Thymus (tissue), 11 donors: ENCODE measurements at regions not wholly inside any gene's neighbourhood (a gene's known extent, or its start where the extent isn't known, plus 50 kb on each side); places are given as distances from the start of the nearest gene placed in this dataset.

Experiments
- DNase-seq, 9 donors: peaks; one replicate each; pipeline ENCODE4 v3.0.0-alpha.2; 2013; ENCODE audit warnings: low spot score in 9 of 9, low read depth in 6 of 9, missing footprints in 1 of 9
- H3K27ac ChIP-seq, 2 donors: one replicate each; pipeline ENCODE4 v1.5.1; 2013; ENCODE audit warnings: control low read depth in 1 of 2, low read depth in 1 of 2, low read length in 1 of 2, mild to moderate bottlenecking in 1 of 2, moderate library complexity in 1 of 2
- H3K27me3 ChIP-seq, 2 donors: one replicate each; pipeline ENCODE4 v1.5.1; 2013; ENCODE audit warnings: low read length in 1 of 2; ENCODE audit not compliant: control insufficient read depth in 2 of 2, insufficient read depth in 1 of 2
- H3K36me3 ChIP-seq, 2 donors: one replicate each; pipeline ENCODE4 v1.5.1; 2013; ENCODE audit warnings: low read length in 1 of 2, mild to moderate bottlenecking in 1 of 2, moderate library complexity in 1 of 2; ENCODE audit not compliant: control insufficient read depth in 2 of 2, insufficient read depth in 2 of 2
- H3K4me1 ChIP-seq, 2 donors: one replicate each; pipeline ENCODE4 v1.5.1; 2013; ENCODE audit warnings: low read length in 2 of 2; ENCODE audit not compliant: control insufficient read depth in 2 of 2, insufficient read depth in 2 of 2
- H3K4me3 ChIP-seq, 2 donors: one replicate each; pipeline ENCODE4 v1.5.1; 2013; ENCODE audit warnings: low read length in 2 of 2, control low read depth in 1 of 2, mild to moderate bottlenecking in 1 of 2
- H3K9me3 ChIP-seq, 2 donors: one replicate each; pipeline ENCODE4 v1.5.1; 2013; ENCODE audit warnings: low read length in 1 of 2, mild to moderate bottlenecking in 1 of 2; ENCODE audit not compliant: control insufficient read depth in 2 of 2, insufficient read depth in 1 of 2
- WGBS: extraction: QIAGEN DNeasy Blood & Tissue Kit; methylation state at CpG from one replicate; pipeline ENCODE4 v1.1.7; 2013; 5-methylcytosine and 5-hydroxymethylcytosine counted together
- donor health status: healthy.

DNA sequence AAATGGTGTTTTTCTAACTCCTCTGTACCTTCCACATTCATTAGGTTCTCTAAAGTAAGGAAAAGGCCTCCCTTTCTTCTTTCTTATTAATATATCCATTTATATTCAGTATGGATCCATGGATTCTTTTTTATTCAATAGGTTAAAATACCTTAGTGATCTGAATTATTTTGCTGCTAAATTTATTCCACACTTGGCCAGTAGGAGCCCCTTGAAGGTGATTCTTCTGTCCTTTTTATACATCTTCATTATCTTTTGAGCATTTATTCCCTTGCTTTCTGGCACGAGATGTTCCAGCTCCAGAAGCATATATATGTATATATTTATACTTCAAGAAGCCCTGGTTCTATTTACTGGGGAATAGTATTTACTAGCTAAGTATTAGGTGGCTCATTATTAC is 311.8 kb upstream of the SGCD start:
- H3K27ac ChIP-seq: no peak overlapping the region
- H3K36me3 ChIP-seq: no peaks in the 10 kb centered on the region
- H3K4me3 ChIP-seq: no peak overlapping the region
- no peaks in the 10 kb centered on the region for H3K27me3 ChIP-seq
- no peaks in the 10 kb centered on the region for H3K4me1 ChIP-seq
- H3K9me3 ChIP-seq: no peaks in the 10 kb centered on the region
- no peak for DNase-seq
- WGBS: 78% methylated on average over 1 of the region's 1 CpG

DNA sequence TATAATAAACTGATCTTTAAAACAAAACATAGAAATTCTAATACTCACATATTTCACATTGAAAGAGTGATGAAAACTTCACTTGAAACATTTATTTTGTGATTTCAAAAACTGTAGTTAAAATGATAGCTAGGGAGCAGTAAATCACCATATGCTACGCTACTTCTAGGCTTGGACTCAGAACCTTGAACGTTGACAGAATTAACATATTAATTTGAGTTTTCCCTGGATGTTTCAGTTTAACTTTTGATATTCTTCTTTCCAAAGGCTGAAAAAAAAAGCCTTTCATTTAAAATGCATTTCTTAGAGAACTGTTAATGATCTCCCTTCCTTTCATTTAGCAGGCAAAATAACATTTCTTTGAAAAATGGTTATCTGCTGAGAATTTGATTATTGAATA is 307.8 kb upstream of the SGCD start:
- Histone ChIP-seq H3K4me1 (no peaks in the 10 kb centered on the region), H3K4me3 (no peak overlapping the region), H3K27ac (no peak overlapping the region), H3K36me3 (no peaks in the 10 kb centered on the region), H3K9me3 (no peaks in the 10 kb centered on the region), H3K27me3 (no peaks in the 10 kb centered on the region)
- 95% methylated on average over 2 of the region's 2 CpGs for WGBS
- DNase-seq: no peak

DNA sequence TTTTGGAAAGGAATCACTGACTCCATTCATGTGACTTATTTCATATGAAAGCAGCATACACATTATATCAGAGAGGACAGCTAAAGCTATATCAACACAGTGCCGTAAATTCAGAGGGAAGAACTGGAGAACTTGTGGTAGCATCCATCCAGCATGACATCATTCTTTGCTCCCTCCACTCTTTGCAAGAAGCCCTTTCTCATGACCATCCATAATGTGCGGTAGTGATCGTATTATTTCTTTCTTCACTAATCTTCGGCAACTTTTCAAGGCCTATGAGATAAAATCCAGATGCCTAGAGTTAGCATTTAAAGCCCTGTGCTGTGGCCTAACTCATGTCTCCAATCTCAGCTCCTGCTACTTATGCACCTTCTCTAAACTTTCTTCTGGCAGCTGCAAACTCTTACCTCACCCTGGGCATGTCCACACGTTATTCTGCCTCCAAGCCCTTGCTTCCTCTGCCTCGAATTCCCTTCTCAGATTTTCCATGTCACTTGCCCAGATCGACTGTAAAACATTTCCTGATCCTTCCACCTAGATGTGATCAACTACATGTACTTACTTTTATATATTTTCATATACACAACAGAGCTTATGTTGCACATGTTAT is 307.3 kb upstream of the SGCD start:
- no peak for DNase-seq
- Histone ChIP-seq H3K36me3 (no peaks in the 10 kb centered on the region), H3K27me3 (no peaks in the 10 kb centered on the region), H3K27ac (no peak overlapping the region), H3K4me3 (no peak overlapping the region), H3K4me1 (no peaks in the 10 kb centered on the region), H3K9me3 (no peaks in the 10 kb centered on the region)
- WGBS: 80% methylated on average over 7 of the region's 7 CpGs

GRCh38 chr5:156020647-156021046 is 306.3 kb upstream of the SGCD start:
- no peaks in the 10 kb centered on the region for H3K36me3 ChIP-seq
- H3K27me3 ChIP-seq: no peaks in the 10 kb centered on the region
- H3K4me3 ChIP-seq: no peak overlapping the region
- no peaks in the 10 kb centered on the region for H3K4me1 ChIP-seq
- no peak overlapping the region for H3K27ac ChIP-seq
- no peak for DNase-seq
- no peaks in the 10 kb centered on the region for H3K9me3 ChIP-seq
- 85% methylated on average over 3 of the region's 3 CpGs for WGBS

GRCh38 chr5:156021866-156022265 is 305.1 kb upstream of the SGCD start:
- no peak for DNase-seq
- 93% methylated on average over 1 of the region's 1 CpG for WGBS

GRCh38 chr5:156025656-156026055 is 301.3 kb upstream of the SGCD start:
- DNase-seq: no peak
- Histone ChIP-seq H3K4me1 (no peaks in the 10 kb centered on the region), H3K4me3 (no peak overlapping the region), H3K27me3 (no peaks in the 10 kb centered on the region), H3K36me3 (no peaks in the 10 kb centered on the region), H3K9me3 (no peaks in the 10 kb centered on the region), H3K27ac (no peak overlapping the region)
- 82% methylated on average over 1 of the region's 1 CpG for WGBS

More at GRCh38 chr5:156021866-156022265, 305.1 kb upstream of the SGCD start:
- Histone ChIP-seq H3K27me3 (no peaks in the 10 kb centered on the region), H3K4me1 (no peaks in the 10 kb centered on the region), H3K27ac (no peak overlapping the region), H3K4me3 (no peak overlapping the region), H3K36me3 (no peaks in the 10 kb centered on the region), H3K9me3 (no peaks in the 10 kb centered on the region)

- no peaks in the 10 kb centered on the region for H3K9me3 ChIP-seq
- H3K4me3 ChIP-seq: no peak overlapping the region
- WGBS: 85% methylated on average over 1 of the region's 1 CpG
- no peak for DNase-seq
- H3K4me1 ChIP-seq: no peaks in the 10 kb centered on the region
- H3K27ac ChIP-seq: no peak overlapping the region
- no peaks in the 10 kb centered on the region for H3K27me3 ChIP-seq
- no peaks in the 10 kb centered on the region for H3K36me3 ChIP-seq
Measured at GRCh38 chr5:156031181-156031580, 295.8 kb upstream of the SGCD start.

DNA sequence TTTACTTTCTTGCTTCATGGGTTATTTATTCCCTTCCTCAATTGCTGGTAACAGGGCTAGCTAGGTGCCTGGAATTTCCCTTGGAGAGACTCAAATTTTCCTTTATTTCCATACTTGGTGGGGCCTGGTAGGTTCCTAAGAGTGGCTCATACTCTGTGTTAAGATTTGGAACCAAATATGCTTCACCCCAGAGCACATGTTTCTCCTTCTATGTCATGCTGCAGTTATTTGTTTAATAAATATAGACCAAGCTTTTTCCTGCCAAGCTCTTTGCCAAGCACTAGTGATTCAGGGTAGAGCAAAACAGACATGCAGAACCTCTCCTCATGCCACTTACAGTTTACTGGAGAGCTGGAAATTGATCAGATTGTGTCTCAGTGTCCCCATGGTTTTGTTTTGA is 290.3 kb upstream of the SGCD start:
- Histone ChIP-seq H3K9me3 (no peaks in the 10 kb centered on the region), H3K36me3 (no peaks in the 10 kb centered on the region), H3K27me3 (no peaks in the 10 kb centered on the region), H3K27ac (no peak overlapping the region), H3K4me3 (no peak overlapping the region), H3K4me1 (no peaks in the 10 kb centered on the region)
- DNase-seq: no peak

- Histone ChIP-seq H3K36me3 (no peaks in the 10 kb centered on the region), H3K9me3 (no peaks in the 10 kb centered on the region), H3K4me3 (no peak overlapping the region), H3K27me3 (no peaks in the 10 kb centered on the region), H3K27ac (no peak overlapping the region), H3K4me1 (no peaks in the 10 kb centered on the region)
- 82% methylated on average over 2 of the region's 2 CpGs for WGBS
- no peak for DNase-seq
Measured at GRCh38 chr5:156037151-156037909, 289.6 kb upstream of the SGCD start.
